ENCODE measurements at regions not wholly inside any gene's neighbourhood (a gene's known extent, or its start where the extent isn't known, plus 50 kb on each side); places are given as distances from the start of the nearest gene placed in this dataset.

- DNase-seq (ENCODE audit: low read depth, low spot score) = no peak
- ChIA-PET POLR2A (no interaction called here), CTCF (no interaction called here)
- H3K27ac ChIP-seq (ENCODE audit: low read length) = no peak overlapping the region
- H3K36me3 ChIP-seq (ENCODE audit: control insufficient read depth, insufficient read depth, low read length) = no peaks in the 10 kb centered on the region
- in situ Hi-C loops (cut with HindIII; ENCODE audit: low pct_unique_long_range_greater_than_20kb, low sequenced_read_pairs) = no loop called here
- no TSS peak for BruUV-seq (replicated peaks)
- H3K27me3 ChIP-seq (ENCODE audit: control insufficient read depth, insufficient read depth, low read length) = no peaks in the 10 kb centered on the region
- TF ChIP-seq SIN3A (IDR thresholded peaks at IDR 0.05; ENCODE audit: borderline replicate concordance, insufficient read depth, low read depth, low read length) (no peak), CTCF (IDR thresholded peaks at IDR 0.05) (no peak), REST (IDR thresholded peaks at IDR 0.05; ENCODE audit: insufficient read depth in 1 of 2, low read depth in 2 of 2, low read length in 1 of 2) (no peak), POLR2AphosphoS5 (IDR thresholded peaks at IDR 0.05; ENCODE audit: low read depth, low read length) (no peak), TCF7L2 (IDR thresholded peaks at IDR 0.05; ENCODE audit: low read depth, low read length) (no peak)
- intact Hi-C loops (cut with micrococcal nuclease; ENCODE audit: unreplicated experiment) = no loop called here
- no peak for ATAC-seq
- H3K9me3 ChIP-seq (ENCODE audit: control insufficient read depth, insufficient read depth, low read depth, low read length) = no peaks in the 10 kb centered on the region
- no peaks in the 10 kb centered on the region; the same call in 1 of the 2 replicates for H3K4me1 ChIP-seq (ENCODE audit: control insufficient read depth, insufficient read depth, low read length)
- no peak overlapping the region for H3K4me3 ChIP-seq (ENCODE audit: low read depth in 2 of 2, low read length in 2 of 2)
Measured at GRCh38 chr10:31702005-31702404, 226.6 kb downstream of the ARHGAP12 start.

GRCh38 chr10:31701546-31701945 is 227.1 kb downstream of the ARHGAP12 start:
- Histone ChIP-seq H3K36me3 (ENCODE audit: control insufficient read depth, insufficient read depth, low read length) (no peaks in the 10 kb centered on the region), H3K4me3 (ENCODE audit: low read depth in 2 of 2, low read length in 2 of 2) (no peak overlapping the region), H3K27ac (ENCODE audit: low read length) (no peak overlapping the region), H3K9me3 (ENCODE audit: control insufficient read depth, insufficient read depth, low read depth, low read length) (no peaks in the 10 kb centered on the region), H3K4me1 (ENCODE audit: control insufficient read depth, insufficient read depth, low read length) (no peaks in the 10 kb centered on the region; the same call in 1 of the 2 replicates), H3K27me3 (ENCODE audit: control insufficient read depth, insufficient read depth, low read length) (no peaks in the 10 kb centered on the region)
- CTCF ChIA-PET = no interaction called here
- POLR2A ChIA-PET = no interaction called here
- no peak for TF ChIP-seq CTCF (IDR thresholded peaks at IDR 0.05)
- no peak for TF ChIP-seq TCF7L2 (IDR thresholded peaks at IDR 0.05; ENCODE audit: low read depth, low read length)
- TF ChIP-seq SIN3A (IDR thresholded peaks at IDR 0.05; ENCODE audit: borderline replicate concordance, insufficient read depth, low read depth, low read length) = no peak
- no peak for TF ChIP-seq REST (IDR thresholded peaks at IDR 0.05; ENCODE audit: insufficient read depth in 1 of 2, low read depth in 2 of 2, low read length in 1 of 2)
- TF ChIP-seq POLR2AphosphoS5 (IDR thresholded peaks at IDR 0.05; ENCODE audit: low read depth, low read length) = no peak
- in situ Hi-C loops (cut with HindIII; ENCODE audit: low pct_unique_long_range_greater_than_20kb, low sequenced_read_pairs) (no loop called here), intact Hi-C loops (cut with micrococcal nuclease; ENCODE audit: unreplicated experiment) (no loop called here)
- no TSS peak for BruUV-seq (replicated peaks)
- ATAC-seq (no peak), DNase-seq (ENCODE audit: low read depth, low spot score) (no peak)
